Mesothelial cell of epicardium (in vitro differentiated cells): ENCODE measurements at regions not wholly inside any gene's neighbourhood (a gene's known extent, or its start where the extent isn't known, plus 50 kb on each side); places are given as distances from the start of the nearest gene placed in this dataset.

Experiments used
- DNase-seq, 2 experiments: peaks; one replicate each; pipeline ENCODE4 v3.0.0; 2021; ENCODE audit warnings: low spot score in 2 of 2; ENCODE audit not compliant: unreplicated experiment in 2 of 2
- H3K27ac Mint-ChIP-seq: 2 replicates; pipeline ENCODE4 v1.8.0; 2021; ENCODE audit warnings: mixed read lengths
- H3K27me3 Mint-ChIP-seq: 2 replicates; pipeline ENCODE4 v1.8.0; 2021; ENCODE audit warnings: low read depth, mixed read lengths
- H3K36me3 Mint-ChIP-seq: 2 replicates; pipeline ENCODE4 v1.8.0; 2021; ENCODE audit warnings: mixed read lengths
- H3K4me1 Mint-ChIP-seq: 2 replicates; pipeline ENCODE4 v1.8.0; 2021; ENCODE audit warnings: mixed read lengths
- H3K4me3 Mint-ChIP-seq: 2 replicates; pipeline ENCODE4 v1.8.0; 2021; ENCODE audit warnings: mild to moderate bottlenecking, moderate library complexity, mixed read lengths
- H3K9me3 Mint-ChIP-seq: 2 replicates; pipeline ENCODE4 v1.8.0; 2021; ENCODE audit warnings: mixed read lengths
- TF ChIP-seq, protein P1 (sequence below): fragments of 200-600 bp; sonication (generic); IDR thresholded peaks from one replicate; pipeline ENCODE4 v1.5.0; 2021; ENCODE audit warnings: antibody characterized with exemption; ENCODE audit not compliant: unreplicated experiment

DNA sequence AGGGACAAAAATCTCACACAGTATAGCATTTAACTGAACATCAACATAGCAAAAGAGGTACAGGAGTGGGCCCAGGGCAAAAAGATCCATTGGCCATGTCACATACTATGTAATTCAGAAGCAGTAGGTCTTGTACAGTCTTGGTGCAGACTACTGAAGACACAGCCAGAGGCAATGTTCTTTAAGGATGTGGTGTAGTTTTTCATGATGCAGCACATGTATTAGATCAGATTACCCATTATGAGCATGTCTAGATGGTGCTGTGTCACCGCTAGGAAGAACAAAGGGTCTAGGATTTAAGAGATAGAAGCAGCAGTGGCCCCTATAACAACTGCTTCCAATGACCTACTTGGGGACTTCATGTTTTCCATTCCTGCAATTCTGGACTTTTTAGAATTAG lies 610.4 kb upstream of the MEF2C start:
- no peak for DNase-seq
- no peak overlapping the region for H3K27ac Mint-ChIP-seq
- TF ChIP-seq, protein P1, sequence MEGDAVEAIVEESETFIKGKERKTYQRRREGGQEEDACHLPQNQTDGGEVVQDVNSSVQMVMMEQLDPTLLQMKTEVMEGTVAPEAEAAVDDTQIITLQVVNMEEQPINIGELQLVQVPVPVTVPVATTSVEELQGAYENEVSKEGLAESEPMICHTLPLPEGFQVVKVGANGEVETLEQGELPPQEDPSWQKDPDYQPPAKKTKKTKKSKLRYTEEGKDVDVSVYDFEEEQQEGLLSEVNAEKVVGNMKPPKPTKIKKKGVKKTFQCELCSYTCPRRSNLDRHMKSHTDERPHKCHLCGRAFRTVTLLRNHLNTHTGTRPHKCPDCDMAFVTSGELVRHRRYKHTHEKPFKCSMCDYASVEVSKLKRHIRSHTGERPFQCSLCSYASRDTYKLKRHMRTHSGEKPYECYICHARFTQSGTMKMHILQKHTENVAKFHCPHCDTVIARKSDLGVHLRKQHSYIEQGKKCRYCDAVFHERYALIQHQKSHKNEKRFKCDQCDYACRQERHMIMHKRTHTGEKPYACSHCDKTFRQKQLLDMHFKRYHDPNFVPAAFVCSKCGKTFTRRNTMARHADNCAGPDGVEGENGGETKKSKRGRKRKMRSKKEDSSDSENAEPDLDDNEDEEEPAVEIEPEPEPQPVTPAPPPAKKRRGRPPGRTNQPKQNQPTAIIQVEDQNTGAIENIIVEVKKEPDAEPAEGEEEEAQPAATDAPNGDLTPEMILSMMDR: no peak
- no peak overlapping the region for H3K4me3 Mint-ChIP-seq
- H3K36me3 Mint-ChIP-seq: no peaks in the 10 kb centered on the region
- no peaks in the 10 kb centered on the region for H3K27me3 Mint-ChIP-seq
- H3K9me3 Mint-ChIP-seq: peaks cover 4% of the 10 kb centered on the region
- H3K4me1 Mint-ChIP-seq: no peaks in the 10 kb centered on the region

DNA sequence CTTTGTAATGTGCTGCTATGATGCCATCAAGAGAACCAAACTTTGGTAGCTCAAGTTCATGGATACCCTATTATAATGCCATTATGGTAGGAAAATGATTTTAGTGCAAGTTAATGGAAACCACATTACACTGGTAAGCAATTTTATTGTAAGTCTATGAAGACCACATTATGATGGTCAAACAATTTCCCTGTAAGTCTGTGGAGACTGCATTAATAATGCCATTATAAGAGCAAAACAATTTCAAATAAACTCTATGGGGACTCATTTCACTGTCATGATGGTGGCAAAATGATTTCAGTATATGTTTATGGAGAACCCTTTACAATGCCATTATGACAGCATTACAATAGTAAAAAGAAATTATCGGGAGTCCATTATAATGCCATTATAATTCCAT lies 602.0 kb upstream of the MEF2C start:
- no peaks in the 10 kb centered on the region for H3K27me3 Mint-ChIP-seq

DNA sequence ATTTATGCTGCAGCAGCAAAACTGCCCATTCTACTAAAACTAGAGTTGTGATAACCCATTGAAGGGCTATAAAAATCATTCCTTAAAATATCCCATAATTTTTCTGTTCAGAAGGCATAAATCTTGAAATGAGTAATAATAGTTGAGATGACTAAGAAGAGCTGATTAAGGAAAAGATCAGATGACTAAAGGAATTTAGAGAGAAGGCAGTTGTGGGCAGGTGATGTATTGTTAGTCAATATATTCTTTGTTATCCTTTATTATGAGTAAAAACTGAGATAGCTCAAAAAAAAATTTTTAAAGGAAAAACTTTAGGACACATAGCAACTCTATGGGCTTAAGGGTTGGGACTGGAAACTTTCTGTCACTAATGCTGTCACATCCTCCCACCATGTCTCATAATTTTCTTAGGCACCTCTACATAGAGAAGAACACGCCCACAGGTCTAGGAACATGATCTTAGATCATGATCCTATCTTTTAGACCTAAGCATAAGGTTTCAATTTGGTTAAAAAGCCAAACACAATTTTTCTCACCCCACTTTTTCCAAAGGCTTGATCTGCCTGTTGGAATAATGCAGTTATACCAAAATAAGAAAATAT lies 597.5 kb upstream of the MEF2C start:
- H3K36me3 Mint-ChIP-seq: no peaks in the 10 kb centered on the region
- H3K27me3 Mint-ChIP-seq: peaks cover 3% of the 10 kb centered on the region
- H3K9me3 Mint-ChIP-seq: no peaks in the 10 kb centered on the region
- no peak overlapping the region for H3K27ac Mint-ChIP-seq
- TF ChIP-seq, protein P1: no peak
- peaks cover 16% of the 10 kb centered on the region for H3K4me1 Mint-ChIP-seq
- H3K4me3 Mint-ChIP-seq: no peak overlapping the region
- no peak for DNase-seq

More for the DNA sequence above, 602.0 kb upstream of the MEF2C start:
- Mint-ChIP-seq H3K27ac (no peak overlapping the region), H3K9me3 (peaks cover 4% of the 10 kb centered on the region), H3K4me3 (no peak overlapping the region), H3K36me3 (no peaks in the 10 kb centered on the region), H3K4me1 (no peaks in the 10 kb centered on the region)
- TF ChIP-seq, protein P1: no peak
- DNase-seq: no peak

DNA sequence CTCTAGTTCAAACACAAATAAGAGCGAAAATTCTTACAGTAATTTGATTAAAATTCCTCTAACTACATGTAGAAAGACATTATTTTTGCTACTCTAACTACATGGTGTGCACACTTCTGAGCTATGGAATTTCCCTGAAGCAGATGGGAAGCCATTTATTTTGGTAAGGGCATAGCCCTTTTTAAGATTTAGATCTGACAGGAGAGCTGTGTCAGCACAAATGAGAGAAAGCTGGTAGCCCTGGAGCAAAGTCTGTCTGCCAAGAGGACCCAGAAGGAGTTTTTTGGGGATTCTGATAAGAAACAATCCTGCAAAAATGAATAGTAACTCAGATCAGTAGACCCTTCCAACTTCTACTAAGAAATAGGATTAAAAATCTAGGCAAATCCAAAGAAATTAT lies 595.9 kb upstream of the MEF2C start:
- Mint-ChIP-seq H3K4me1 (peaks cover 16% of the 10 kb centered on the region), H3K9me3 (no peaks in the 10 kb centered on the region), H3K27ac (no peak overlapping the region), H3K4me3 (no peak overlapping the region), H3K27me3 (peaks cover 7% of the 10 kb centered on the region), H3K36me3 (no peaks in the 10 kb centered on the region)
- no peak for DNase-seq
- TF ChIP-seq, protein P1: no peak

DNA sequence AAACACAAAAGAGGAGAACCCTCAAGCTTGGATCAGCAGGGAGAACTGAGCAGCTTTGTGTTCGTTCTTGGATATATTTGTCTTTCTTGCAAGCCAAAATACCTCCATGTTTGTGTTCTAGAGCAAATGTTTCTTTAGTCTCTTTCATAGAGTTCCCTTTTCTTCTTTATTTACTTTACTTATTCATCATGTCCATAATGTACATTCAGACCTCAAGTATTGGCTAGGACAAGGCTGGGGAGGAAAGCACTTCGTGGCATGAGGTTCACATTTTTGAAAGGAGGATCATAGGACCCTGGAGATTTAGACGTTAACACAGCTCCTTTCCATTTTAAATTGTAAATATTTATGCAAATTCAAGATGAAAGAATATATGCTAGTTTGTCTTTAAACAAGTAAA lies 590.2 kb upstream of the MEF2C start:
- H3K27me3 Mint-ChIP-seq: peaks cover 7% of the 10 kb centered on the region
- no peaks in the 10 kb centered on the region for H3K9me3 Mint-ChIP-seq
- H3K4me1 Mint-ChIP-seq: peaks cover 7% of the 10 kb centered on the region
- H3K36me3 Mint-ChIP-seq: no peaks in the 10 kb centered on the region
- no peak overlapping the region for H3K4me3 Mint-ChIP-seq
- H3K27ac Mint-ChIP-seq: no peak overlapping the region
- TF ChIP-seq, protein P1: no peak
- no peak for DNase-seq

DNA sequence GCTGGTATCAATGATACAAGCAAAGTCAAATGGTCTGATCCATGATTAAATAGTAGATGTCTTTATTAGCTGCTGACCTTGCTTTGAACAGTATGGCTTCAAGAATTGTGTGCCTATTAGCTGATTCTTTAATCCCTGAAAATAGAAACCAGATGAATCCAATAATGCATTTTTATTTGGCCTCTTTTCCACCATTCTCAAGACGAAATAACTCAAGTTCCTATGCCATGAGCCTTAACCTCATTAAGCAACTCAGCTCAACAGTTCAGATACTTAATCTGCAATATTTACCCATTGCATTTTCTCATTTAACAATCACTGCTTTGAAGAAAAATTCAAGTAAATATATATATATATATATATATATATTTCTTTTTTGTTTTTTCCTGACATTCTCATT lies 588.6 kb upstream of the MEF2C start:
- peaks cover 1% of the 10 kb centered on the region for H3K4me1 Mint-ChIP-seq
- no peak overlapping the region for H3K27ac Mint-ChIP-seq
- no peaks in the 10 kb centered on the region for H3K9me3 Mint-ChIP-seq
- peaks cover 7% of the 10 kb centered on the region for H3K27me3 Mint-ChIP-seq
- no peaks in the 10 kb centered on the region for H3K36me3 Mint-ChIP-seq
- DNase-seq: no peak
- H3K4me3 Mint-ChIP-seq: no peak overlapping the region
- TF ChIP-seq, protein P1: no peak
